Upper lobe of left lung (tissue), 4 donors: ENCODE measurements at regions not wholly inside any gene's neighbourhood (a gene's known extent, or its start where the extent isn't known, plus 50 kb on each side); places are given as distances from the start of the nearest gene placed in this dataset.

Experiments
- POLR2A ChIP-seq, 4 donors: fragments of 450-650 bp; IDR thresholded peaks; one replicate each; pipeline ENCODE4 v1.5.1; 2016 to 2017; ENCODE audit warnings: antibody characterized with exemption in 4 of 4, mild to moderate bottlenecking in 2 of 4
- TF ChIP-seq, protein P1 (sequence below), 6 experiments: fragments of 450-650 bp in 4 of 6; fragments of 200-600 bp in 2 of 6; sonication (generic) in 2 of 6; IDR thresholded peaks; one replicate each; pipeline ENCODE4 v1.5.1; 2016 to 2019; ENCODE audit warnings: antibody characterized with exemption in 6 of 6

DNA sequence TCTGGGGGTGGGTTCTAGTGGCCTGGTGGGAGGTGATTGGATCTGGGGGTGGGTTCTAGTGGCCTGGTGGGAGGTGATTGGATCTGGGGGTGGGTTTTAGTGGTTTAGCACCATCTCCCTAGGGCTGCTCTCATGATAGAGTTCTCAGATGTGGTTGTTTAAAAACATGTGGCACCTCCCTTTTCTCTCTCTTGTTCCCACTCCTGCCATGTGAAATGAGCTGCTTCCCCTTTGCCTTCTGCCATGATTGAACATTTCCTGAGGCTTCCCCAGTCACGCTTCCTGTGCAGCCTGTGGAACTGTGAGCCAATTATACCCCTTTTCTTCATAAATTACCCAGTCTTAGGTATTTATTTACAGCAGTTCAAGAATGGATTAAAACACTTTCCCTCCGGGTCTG is 327.3 kb upstream of the AJAP1 start:
- TF ChIP-seq, protein P1, sequence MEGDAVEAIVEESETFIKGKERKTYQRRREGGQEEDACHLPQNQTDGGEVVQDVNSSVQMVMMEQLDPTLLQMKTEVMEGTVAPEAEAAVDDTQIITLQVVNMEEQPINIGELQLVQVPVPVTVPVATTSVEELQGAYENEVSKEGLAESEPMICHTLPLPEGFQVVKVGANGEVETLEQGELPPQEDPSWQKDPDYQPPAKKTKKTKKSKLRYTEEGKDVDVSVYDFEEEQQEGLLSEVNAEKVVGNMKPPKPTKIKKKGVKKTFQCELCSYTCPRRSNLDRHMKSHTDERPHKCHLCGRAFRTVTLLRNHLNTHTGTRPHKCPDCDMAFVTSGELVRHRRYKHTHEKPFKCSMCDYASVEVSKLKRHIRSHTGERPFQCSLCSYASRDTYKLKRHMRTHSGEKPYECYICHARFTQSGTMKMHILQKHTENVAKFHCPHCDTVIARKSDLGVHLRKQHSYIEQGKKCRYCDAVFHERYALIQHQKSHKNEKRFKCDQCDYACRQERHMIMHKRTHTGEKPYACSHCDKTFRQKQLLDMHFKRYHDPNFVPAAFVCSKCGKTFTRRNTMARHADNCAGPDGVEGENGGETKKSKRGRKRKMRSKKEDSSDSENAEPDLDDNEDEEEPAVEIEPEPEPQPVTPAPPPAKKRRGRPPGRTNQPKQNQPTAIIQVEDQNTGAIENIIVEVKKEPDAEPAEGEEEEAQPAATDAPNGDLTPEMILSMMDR (IDR thresholded peaks at IDR 0.05) = no peak
- TF ChIP-seq POLR2A (IDR thresholded peaks at IDR 0.05) = no peak
